ENCODE measurements at regions not wholly inside any gene's neighbourhood (a gene's known extent, or its start where the extent isn't known, plus 50 kb on each side); places are given as distances from the start of the nearest gene placed in this dataset.

DNA sequence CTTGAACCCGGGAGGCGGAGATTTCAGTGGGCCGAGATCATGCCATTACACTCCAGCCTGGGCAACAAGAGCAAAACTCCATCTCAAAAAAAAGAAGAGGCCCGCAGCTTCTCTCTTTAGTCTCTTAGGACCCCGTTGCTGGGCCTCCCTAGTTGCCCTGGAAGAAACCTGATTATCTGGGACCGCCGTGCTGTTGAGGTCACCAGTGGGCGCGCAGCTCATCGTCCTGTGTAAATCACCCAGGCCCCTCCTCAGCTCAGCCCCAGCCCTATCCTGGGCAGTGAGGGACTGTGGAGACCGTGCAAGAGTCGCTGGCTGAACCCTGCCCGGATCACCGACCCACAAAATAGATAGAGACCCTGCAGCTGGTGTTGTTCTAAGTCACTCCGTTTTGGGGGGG lies 85.0 kb downstream of the UNCX start:
- TF ChIP-seq CTCF (IDR thresholded peaks at IDR 0.05) (no peak), POLR2A (IDR thresholded peaks at IDR 0.05) (no peak), POLR2AphosphoS5 (IDR thresholded peaks at IDR 0.05) (no peak)
